Astrocyte of the cerebellum (primary cell): ENCODE measurements at regions not wholly inside any gene's neighbourhood (a gene's known extent, or its start where the extent isn't known, plus 50 kb on each side); places are given as distances from the start of the nearest gene placed in this dataset.
"Not testable (repeated sequence)": the region's sequence is repeated elsewhere in the genome, so short reads cannot be mapped to it uniquely, and the experiment has no call there.

Experiments used
- DNase-seq: peaks from one replicate; pipeline ENCODE4 v3.0.0-alpha.2; 2011; ENCODE audit warnings: low read depth
- H3K4me3 ChIP-seq: 2 replicates; pipeline ENCODE4 v1.5.1; 2011; ENCODE audit warnings: mild to moderate bottlenecking, low read depth, low read length, moderate library complexity
- in situ Hi-C: cut with HindIII; loops from 2 replicates; pipeline ENCODE4 v1.10.0; 2017; ENCODE audit warnings: low sequenced_read_pairs
- TF ChIP-seq, protein P1 (sequence below): IDR thresholded peaks from 2 replicates; pipeline ENCODE4 v1.5.1; 2012; ENCODE audit warnings: low read length, low read depth, moderate library complexity, mild to moderate bottlenecking; ENCODE audit errors: missing control alignments

DNA sequence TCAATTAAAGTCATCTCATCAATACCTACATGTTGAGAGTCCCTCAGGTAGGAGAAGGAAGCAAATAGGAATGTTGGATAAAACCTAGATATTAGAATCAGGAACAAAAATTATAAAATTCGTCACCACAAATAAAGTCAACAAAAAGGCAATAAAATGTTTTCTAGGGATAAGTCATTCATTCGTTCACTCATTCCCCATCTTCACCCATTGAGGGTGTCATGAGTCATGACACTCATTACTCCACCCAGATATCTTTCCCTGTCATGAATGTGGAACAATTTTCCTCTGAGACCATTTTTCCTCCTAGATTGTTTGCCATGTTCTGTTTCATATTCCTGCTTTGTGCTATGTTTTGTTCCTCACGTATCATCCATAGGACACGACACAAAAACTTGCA is 50.9 kb upstream of the OLIG3 start:
- TF ChIP-seq, protein P1, sequence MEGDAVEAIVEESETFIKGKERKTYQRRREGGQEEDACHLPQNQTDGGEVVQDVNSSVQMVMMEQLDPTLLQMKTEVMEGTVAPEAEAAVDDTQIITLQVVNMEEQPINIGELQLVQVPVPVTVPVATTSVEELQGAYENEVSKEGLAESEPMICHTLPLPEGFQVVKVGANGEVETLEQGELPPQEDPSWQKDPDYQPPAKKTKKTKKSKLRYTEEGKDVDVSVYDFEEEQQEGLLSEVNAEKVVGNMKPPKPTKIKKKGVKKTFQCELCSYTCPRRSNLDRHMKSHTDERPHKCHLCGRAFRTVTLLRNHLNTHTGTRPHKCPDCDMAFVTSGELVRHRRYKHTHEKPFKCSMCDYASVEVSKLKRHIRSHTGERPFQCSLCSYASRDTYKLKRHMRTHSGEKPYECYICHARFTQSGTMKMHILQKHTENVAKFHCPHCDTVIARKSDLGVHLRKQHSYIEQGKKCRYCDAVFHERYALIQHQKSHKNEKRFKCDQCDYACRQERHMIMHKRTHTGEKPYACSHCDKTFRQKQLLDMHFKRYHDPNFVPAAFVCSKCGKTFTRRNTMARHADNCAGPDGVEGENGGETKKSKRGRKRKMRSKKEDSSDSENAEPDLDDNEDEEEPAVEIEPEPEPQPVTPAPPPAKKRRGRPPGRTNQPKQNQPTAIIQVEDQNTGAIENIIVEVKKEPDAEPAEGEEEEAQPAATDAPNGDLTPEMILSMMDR = no peak
- no peak for DNase-seq
- in situ Hi-C loops = no loop called here
- no peak overlapping the region for H3K4me3 ChIP-seq

DNA sequence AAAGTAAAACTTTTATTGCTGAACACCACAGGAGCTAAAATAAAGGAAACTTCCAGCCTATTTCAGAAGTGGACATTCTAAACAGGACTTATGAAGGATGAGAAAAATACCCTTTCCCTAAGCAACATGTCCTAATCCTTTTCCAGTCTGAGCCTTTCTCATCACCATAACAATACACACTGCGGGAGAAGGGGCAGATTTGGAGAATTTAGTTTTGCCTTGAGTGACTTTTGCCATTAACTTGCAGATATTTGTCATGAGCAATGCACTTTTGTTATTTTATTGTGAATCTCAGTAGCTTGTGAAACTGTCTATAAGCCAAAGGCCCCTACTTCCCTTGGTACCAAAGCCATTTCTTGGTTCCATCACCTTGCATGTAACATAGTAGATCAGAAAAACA is 53.0 kb upstream of the OLIG3 start:
- DNase-seq = no peak
- no peak overlapping the region for H3K4me3 ChIP-seq
- TF ChIP-seq, protein P1 = no peak
- in situ Hi-C loops = no loop called here

DNA sequence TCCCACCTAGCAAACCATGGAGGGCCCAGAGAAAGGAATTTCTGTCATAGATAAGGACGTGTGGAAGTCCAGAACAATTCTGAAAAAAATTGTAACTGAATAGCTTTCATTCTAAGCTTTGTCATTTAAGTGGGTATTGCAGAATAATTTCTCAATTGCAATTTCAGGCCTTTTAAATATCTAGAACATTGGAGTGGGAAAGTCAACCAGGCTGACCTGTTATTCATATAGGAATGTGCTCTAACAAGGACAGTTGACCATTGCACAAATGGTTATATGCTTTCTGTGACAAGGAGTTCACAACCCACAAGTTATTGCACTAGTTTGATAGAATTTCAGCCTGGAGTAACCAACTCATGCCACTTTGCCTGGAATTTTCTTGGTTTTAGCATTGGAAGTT is 53.4 kb upstream of the OLIG3 start:
- TF ChIP-seq, protein P1 = no peak
- in situ Hi-C loops = no loop called here
- no peak overlapping the region for H3K4me3 ChIP-seq
- no peak for DNase-seq

DNA sequence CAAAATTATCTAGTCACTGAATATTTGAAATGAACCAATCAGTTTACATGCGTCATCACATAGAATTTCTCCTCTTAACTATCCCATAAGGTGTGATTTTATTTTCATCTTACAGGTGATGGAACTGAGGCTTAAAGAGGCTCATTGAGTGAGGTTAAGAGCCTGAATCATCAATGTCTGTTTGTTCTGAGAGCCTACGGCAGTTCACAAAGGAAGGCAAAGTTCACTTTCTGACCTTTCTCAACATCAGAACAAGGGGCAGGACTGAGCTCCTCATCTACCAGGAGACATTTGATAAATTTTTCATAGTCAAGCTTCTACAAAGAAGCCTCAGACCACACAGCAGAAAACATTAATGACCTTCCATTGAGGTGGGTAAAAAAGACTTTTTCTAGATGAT is 54.9 kb upstream of the OLIG3 start:
- DNase-seq = no peak
- H3K4me3 ChIP-seq = no peak overlapping the region
- TF ChIP-seq, protein P1 = no peak
- in situ Hi-C loops = no loop called here

DNA sequence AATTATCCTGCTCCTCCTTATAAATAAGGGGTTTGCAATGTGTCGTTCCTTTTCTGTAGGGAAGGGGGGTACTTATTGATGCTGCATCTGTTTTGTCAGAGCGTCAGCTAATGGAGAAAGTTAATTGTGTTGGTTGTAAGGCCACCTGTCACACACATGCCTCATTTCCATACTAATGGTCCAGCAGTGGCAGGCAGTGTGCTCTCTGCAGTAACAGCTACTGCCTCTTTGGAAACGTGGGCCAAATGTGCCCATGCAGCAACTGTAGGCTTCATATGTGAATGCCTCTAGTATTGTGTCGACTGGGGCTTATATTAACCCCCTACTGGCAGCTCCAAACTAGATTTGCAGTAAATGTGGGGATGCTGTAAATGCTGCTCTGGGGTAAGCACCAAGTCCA is 56.3 kb upstream of the OLIG3 start:
- TF ChIP-seq, protein P1 = no peak
- in situ Hi-C loops = no loop called here
- no peak for DNase-seq
- H3K4me3 ChIP-seq = no peak overlapping the region

DNA sequence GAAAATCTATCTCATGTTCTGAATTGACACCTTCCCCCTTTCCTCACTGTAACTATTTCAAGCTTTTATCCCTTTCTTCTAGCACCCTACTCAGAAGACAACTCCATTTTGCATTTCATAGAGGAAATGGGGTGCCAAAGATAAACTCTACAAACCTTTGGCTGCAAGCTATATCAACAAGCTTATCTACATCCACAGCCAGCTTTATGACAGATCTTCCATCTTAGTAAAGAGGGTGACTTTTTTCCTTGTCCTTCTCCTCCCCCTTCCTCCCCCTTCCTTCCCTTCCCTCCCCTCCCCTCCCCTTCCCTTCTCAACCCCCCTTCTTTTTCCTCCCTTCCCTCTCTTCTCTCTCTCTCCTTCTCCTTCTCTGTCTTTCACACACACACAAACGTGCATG is 58.0 kb upstream of the OLIG3 start:
- DNase-seq = no peak
- TF ChIP-seq, protein P1 = no peak
- H3K4me3 ChIP-seq = no peak overlapping the region
- in situ Hi-C loops = no loop called here

DNA sequence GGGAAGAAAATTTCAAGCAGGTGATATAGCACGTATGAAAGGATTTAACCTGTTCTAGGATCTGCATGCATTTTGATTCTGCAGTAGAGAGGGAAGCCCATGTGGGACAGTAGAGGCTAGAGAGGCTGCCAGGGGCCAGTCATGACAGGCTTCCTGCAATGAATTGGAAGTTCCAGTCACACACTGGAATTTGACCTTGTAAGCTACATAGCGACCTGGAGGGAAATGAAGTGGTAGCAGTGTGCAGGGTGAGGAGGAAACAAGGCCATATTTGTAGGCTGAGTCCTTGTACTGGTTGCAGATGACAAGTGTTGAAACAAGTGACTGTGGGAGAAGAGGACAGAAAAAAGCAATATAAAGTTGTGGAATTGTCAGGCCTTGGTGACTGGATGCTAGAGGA is 58.6 kb upstream of the OLIG3 start:
- H3K4me3 ChIP-seq = no peak overlapping the region
- TF ChIP-seq, protein P1 = no peak
- DNase-seq = no peak
- in situ Hi-C loops = no loop called here

DNA sequence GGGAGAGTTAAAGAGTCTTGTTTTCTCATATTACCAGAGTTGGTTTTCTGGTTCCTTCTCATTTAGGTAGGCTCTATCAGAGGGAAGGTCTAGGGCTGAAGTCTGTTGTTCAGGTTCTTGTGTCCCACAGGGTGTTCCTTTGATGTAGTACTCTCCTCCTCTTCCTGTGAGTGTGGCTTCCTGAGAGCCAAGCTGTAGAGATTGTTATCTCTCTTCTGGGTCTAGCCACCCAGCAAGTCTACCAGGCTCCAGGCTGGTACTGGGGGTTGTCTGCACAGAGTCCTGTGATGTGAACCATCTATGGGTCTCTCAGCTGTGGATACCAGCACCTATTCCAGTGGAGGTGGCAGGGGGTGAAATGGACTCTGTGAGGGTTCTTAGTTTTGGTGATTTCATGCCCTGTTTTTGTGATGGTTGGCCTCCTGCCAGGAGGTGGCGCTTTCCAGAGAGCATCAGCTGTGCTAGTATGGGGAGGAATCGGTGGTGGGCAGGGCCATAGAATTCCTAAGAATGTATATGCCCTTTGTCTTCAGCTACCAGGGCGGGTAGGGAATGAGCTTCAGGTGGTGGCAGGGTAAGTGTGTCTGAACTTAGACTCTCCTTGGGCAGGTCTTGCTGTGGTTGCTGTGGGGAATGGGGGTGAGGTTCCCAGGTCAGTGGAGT is 65.5 kb upstream of the OLIG3 start:
- DNase-seq, H3K4me3 ChIP-seq, in situ Hi-C loops: not testable (repeated sequence)
